Psoas muscle (tissue), 7 donors: ENCODE measurements at regions not wholly inside any gene's neighbourhood (a gene's known extent, or its start where the extent isn't known, plus 50 kb on each side); places are given as distances from the start of the nearest gene placed in this dataset.

Experiments
- ATAC-seq, 4 donors: fragments of 200-7000 bp; cut with Tn5 transposase; one replicate each; pipeline ENCODE4 v1.9.1; 2020; ENCODE audit warnings: moderate library complexity in 3 of 4, mild to moderate bottlenecking in 2 of 4
- DNase-seq, 2 donors: peaks; one replicate each; pipeline ENCODE4 v3.0.0-alpha.2; 2020
- H3K27ac ChIP-seq: fragments of 200-600 bp; one replicate; pipeline ENCODE4 v1.8.0; 2022
- H3K27me3 ChIP-seq, 3 donors: fragments of 200-600 bp in 1 of 3; one replicate each; pipeline versions ENCODE4 v1.6.1 to v1.8.0; 2013 to 2022; ENCODE audit warnings: low read length in 2 of 3, mild to moderate bottlenecking in 2 of 3, moderate library complexity in 1 of 3; ENCODE audit not compliant: insufficient read depth in 3 of 3
- H3K36me3 ChIP-seq, 2 donors: fragments of 200-600 bp in 1 of 2; one replicate each; pipeline versions ENCODE4 v1.6.1 to v1.8.0; 2013 to 2022; ENCODE audit warnings: low read depth in 1 of 2, mild to moderate bottlenecking in 1 of 2, moderate library complexity in 1 of 2; ENCODE audit not compliant: insufficient read depth in 1 of 2
- H3K4me1 ChIP-seq: fragments of 200-600 bp; one replicate; pipeline ENCODE4 v1.8.0; 2022
- H3K4me3 ChIP-seq: fragments of 200-600 bp; one replicate; pipeline ENCODE4 v1.8.0; 2022; ENCODE audit warnings: mild to moderate bottlenecking
- H3K9me3 ChIP-seq: fragments of 200-600 bp; one replicate; pipeline ENCODE4 v1.8.0; 2022
- CTCF ChIP-seq: fragments of 200-600 bp; IDR thresholded peaks from one replicate; pipeline ENCODE4 v1.8.0; 2022; ENCODE audit warnings: antibody characterized with exemption
- WGBS, 3 donors: extraction: QIAGEN DNeasy Blood & Tissue Kit; methylation state at CpG; one replicate each; pipeline versions ENCODE4 v1.1.6 to v1.1.7; 2013; 5-methylcytosine and 5-hydroxymethylcytosine counted together
- intact Hi-C, 2 donors: fragments of 100-400 bp; cut with DNase I; formaldehyde crosslinking; loops; one replicate each; pipeline versions ENCODE4 v1.11.0 to v1.14.2; 2022
- donor health status: healthy with polysubstance abuse.
- donor health status: DM: no; HTN: no; CAD: no; lungs with moderate emphysema.
- donor health status: Bipolar disorder and iron deficiency.
- donor health status: healthy.
- donor health status: DM: yes; HTN: yes; CAD: no.
- donor health status: DM: no; HTN: no; CAD: no.
- donor health status: DM: yes; HTN: yes; CAD: no.

GRCh38 chr2:19232312-19232711, 126.1 kb downstream of the OSR1 start:
- no peak overlapping the region for H3K27ac ChIP-seq
- no peak for TF ChIP-seq CTCF
- no peaks in the 10 kb centered on the region for H3K9me3 ChIP-seq
- no peak for DNase-seq
- no peak overlapping the region for H3K4me3 ChIP-seq
- H3K27me3 ChIP-seq = no peaks in the 10 kb centered on the region
- 93 to 96% (median 95%) methylated on average over 1 of the region's 1 CpG for WGBS, 3 donors
- H3K36me3 ChIP-seq = no peaks in the 10 kb centered on the region
- H3K4me1 ChIP-seq = no peaks in the 10 kb centered on the region
- no peak for ATAC-seq
- intact Hi-C loops = no loop called here

GRCh38 chr2:19231625-19232024, 126.8 kb downstream of the OSR1 start:
- intact Hi-C loops = no loop called here

GRCh38 chr2:19230626-19231025, 127.8 kb downstream of the OSR1 start:
- WGBS, 3 donors = 50 to 88% (median 83%) methylated on average over 2 of the region's 2 CpGs
- no peak overlapping the region for H3K4me3 ChIP-seq
- H3K4me1 ChIP-seq = no peaks in the 10 kb centered on the region
- TF ChIP-seq CTCF = no peak
- H3K27me3 ChIP-seq = no peaks in the 10 kb centered on the region
- H3K9me3 ChIP-seq = no peaks in the 10 kb centered on the region
- H3K27ac ChIP-seq = no peak overlapping the region
- DNase-seq (no peak), ATAC-seq (no peak)
- H3K36me3 ChIP-seq = no peaks in the 10 kb centered on the region
- intact Hi-C loops = no loop called here

More at GRCh38 chr2:19231625-19232024, 126.8 kb downstream of the OSR1 start:
- Histone ChIP-seq H3K36me3 (no peaks in the 10 kb centered on the region), H3K27ac (no peak overlapping the region), H3K4me3 (no peak overlapping the region), H3K9me3 (no peaks in the 10 kb centered on the region), H3K4me1 (no peaks in the 10 kb centered on the region), H3K27me3 (no peaks in the 10 kb centered on the region)
- ATAC-seq (no peak), DNase-seq (no peak)
- no peak for TF ChIP-seq CTCF
- 96 to 98% (median 96%) methylated on average over 2 of the region's 2 CpGs for WGBS, 3 donors

- 72 to 75% (median 74%) methylated on average over 3 of the region's 3 CpGs for WGBS, 3 donors
- H3K27me3 ChIP-seq = no peaks in the 10 kb centered on the region
- DNase-seq (no peak), ATAC-seq (peak in 1 of 4 donors; percentile 36)
- intact Hi-C loops = no loop called here
- no peaks in the 10 kb centered on the region for H3K4me1 ChIP-seq
- no peak for TF ChIP-seq CTCF
- no peaks in the 10 kb centered on the region for H3K36me3 ChIP-seq
- no peaks in the 10 kb centered on the region for H3K9me3 ChIP-seq
- no peak overlapping the region for H3K4me3 ChIP-seq
- no peak overlapping the region for H3K27ac ChIP-seq
Observed at GRCh38 chr2:19228715-19229114, 129.7 kb downstream of the OSR1 start.

GRCh38 chr2:19228181-19228593, 130.2 kb downstream of the OSR1 start:
- H3K9me3 ChIP-seq = no peaks in the 10 kb centered on the region
- H3K4me3 ChIP-seq = no peak overlapping the region
- ATAC-seq = no peak
- no peaks in the 10 kb centered on the region for H3K4me1 ChIP-seq
- 64 to 69% (median 67%) methylated on average over 3 of the region's 3 CpGs for WGBS, 3 donors
- DNase-seq = no peak
- intact Hi-C loops = no loop called here
- TF ChIP-seq CTCF = no peak
- no peak overlapping the region for H3K27ac ChIP-seq
- H3K27me3 ChIP-seq = no peaks in the 10 kb centered on the region
- no peaks in the 10 kb centered on the region for H3K36me3 ChIP-seq
